ENCODE measurements at regions not wholly inside any gene's neighbourhood (a gene's known extent, or its start where the extent isn't known, plus 50 kb on each side); places are given as distances from the start of the nearest gene placed in this dataset.

GRCh38 chr6:16882230-16882629 lies 121.0 kb upstream of the ATXN1 start:
- no peak for TF ChIP-seq ZNF592 (IDR thresholded peaks at IDR 0.05)
- no peak for TF ChIP-seq ZNF622 (IDR thresholded peaks at IDR 0.05)
- TF ChIP-seq RAD21 (IDR thresholded peaks at IDR 0.05; ENCODE audit: insufficient read depth, low read depth, low read length), result no peak
- no peak for TF ChIP-seq ZSCAN29 (IDR thresholded peaks at IDR 0.05)
- no peak for TF ChIP-seq RELA (IDR thresholded peaks at IDR 0.05; ENCODE audit: borderline replicate concordance, partially characterized antibody)
- TF ChIP-seq PBX3 (IDR thresholded peaks at IDR 0.05; ENCODE audit: insufficient replicate concordance, low read depth, low read length), result no peak
- no peak for TF ChIP-seq SRF (IDR thresholded peaks at IDR 0.05; ENCODE audit: low read depth in 2 of 2, low read length in 2 of 2)
- no peak for TF ChIP-seq MLLT1 (IDR thresholded peaks at IDR 0.05)
- no peak for TF ChIP-seq CBX5 (IDR thresholded peaks at IDR 0.05; ENCODE audit: low read depth)
- TF ChIP-seq RCOR1 (conservative IDR thresholded peaks at IDR 0.05; ENCODE audit: low read depth, low read length), result no peak
- no peak for TF ChIP-seq YY1 (IDR thresholded peaks at IDR 0.05; ENCODE audit: low read depth, low read length)
- no peak for TF ChIP-seq ZNF384 (IDR thresholded peaks at IDR 0.05; ENCODE audit: borderline replicate concordance, low read depth, low read length)
- no peak for TF ChIP-seq ELK1 (IDR thresholded peaks at IDR 0.05; ENCODE audit: low read depth, low read length)
- no peak for TF ChIP-seq LARP7 (IDR thresholded peaks at IDR 0.05)
- no peak for TF ChIP-seq ZNF24 (IDR thresholded peaks at IDR 0.05)
- TF ChIP-seq FOXM1 (IDR thresholded peaks at IDR 0.05; ENCODE audit: low read depth, low read length), result no peak
- TF ChIP-seq ZBED1 (IDR thresholded peaks at IDR 0.05; ENCODE audit: borderline replicate concordance), result no peak
- intact Hi-C loops (cut with micrococcal nuclease; ENCODE audit: unreplicated experiment) (no loop called here), in situ Hi-C loops (cut with MboI) (no loop called here)
- SMC1A ChIA-PET (ENCODE audit: uncharacterized antibody, unreplicated experiment), result no interaction called here
- Histone ChIP-seq H3K9me3 (replicated peaks; ENCODE audit: control insufficient read depth, insufficient read depth, low read length) (no peaks in the 10 kb centered on the region; the same call in 2 of the 3 replicates), H3K4me3 (no peak overlapping the region), H3K9ac (ENCODE audit: control insufficient read depth, insufficient read depth, low read length) (no peak overlapping the region), H4K20me1 (ENCODE audit: control insufficient read depth, insufficient read depth) (no peaks in the 10 kb centered on the region), H2AFZ (ENCODE audit: control insufficient read depth, low read depth, low read length) (no peak overlapping the region), H3K36me3 (ENCODE audit: control insufficient read depth in 2 of 2, insufficient read depth in 2 of 2, low read length in 1 of 2) (no peaks in the 10 kb centered on the region), H3K79me2 (ENCODE audit: control insufficient read depth, insufficient read depth, low read length) (no peaks in the 10 kb centered on the region), H3K27ac (ENCODE audit: control insufficient read depth, insufficient read depth) (no peak overlapping the region), H3K27me3 (replicated peaks in 1 of 2; ENCODE audit: control insufficient read depth in 2 of 2, insufficient read depth in 2 of 2, low read length in 1 of 2) (no peaks in the 10 kb centered on the region), H3K4me2 (ENCODE audit: control insufficient read depth, insufficient read depth) (no peak overlapping the region), H3K4me1 (ENCODE audit: control insufficient read depth, insufficient read depth, low read length) (no peaks in the 10 kb centered on the region)
- DNase-seq (ENCODE audit: low read depth, low spot score) (peak; percentile 8), FAIRE-seq (no peak), ATAC-seq (no peak)
- POLR2A ChIA-PET, result no interaction called here
- CTCF ChIA-PET, result no interaction called here
- BruUV-seq (replicated peaks), result no TSS peak
- RAD21 ChIA-PET (ENCODE audit: unreplicated experiment), result no interaction called here
- WGBS (ENCODE audit: insufficient coverage, insufficient replicate concordance, low lambda C conversion rate, missing lambda C conversion rate), result 75% methylated on average over 1 of the region's 1 CpG
